B cell (primary cell): ENCODE measurements at regions not wholly inside any gene's neighbourhood (a gene's known extent, or its start where the extent isn't known, plus 50 kb on each side); places are given as distances from the start of the nearest gene placed in this dataset.

Experiments
- ATAC-seq: fragments of 200-7000 bp; cut with Tn5 transposase; one replicate; pipeline ENCODE4 v1.10.0; 2021; ENCODE audit warnings: low read depth, mild to moderate bottlenecking, moderate number of reproducible peaks, moderate library complexity
- CTCF ChIA-PET: fragments of 350-600 bp; sonication (Branson Sonifier 250); formaldehyde crosslinking; loops from one replicate; lab custom pipeline; 2021; ENCODE audit warnings: antibody characterized with exemption, inconsistent platforms; lab: Charles Lee
- POLR2A ChIA-PET: fragments of 350-600 bp; sonication (Branson Sonifier 250); formaldehyde crosslinking; loops from one replicate; lab custom pipeline; 2021; ENCODE audit warnings: antibody characterized with exemption; lab: Charles Lee
- DNase-seq: peaks from one replicate; pipeline ENCODE4 v3.0.0; 2013
- H2AFZ ChIP-seq: 2 replicates; pipeline ENCODE4 v1.6.1; 2012; ENCODE audit warnings: mild to moderate bottlenecking, low read depth, low read length; ENCODE audit not compliant: insufficient read depth, poor library complexity, severe bottlenecking
- H3K27ac ChIP-seq, 2 donors: 1 replicate in 1 of 2; 2 replicates in 1 of 2; pipeline ENCODE4 v1.5.1; 2012 to 2013; ENCODE audit warnings: low read length in 2 of 2, mild to moderate bottlenecking in 2 of 2, moderate library complexity in 1 of 2
- H3K27me3 ChIP-seq, 4 experiments: fragments of 200-600 bp in 1 of 4; sonication (generic) in 1 of 4; replicated peaks in 1 of 4; 1 replicate in 2 of 4; 2 replicates in 2 of 4; pipeline versions ENCODE4 v1.6.1 to v1.7.0; 2013 to 2016; ENCODE audit warnings: low read length in 3 of 4, mild to moderate bottlenecking in 2 of 4, mixed read lengths in 1 of 4, moderate library complexity in 1 of 4; ENCODE audit not compliant: insufficient read depth in 4 of 4, control insufficient read depth in 3 of 4; ENCODE audit errors: control extremely low read depth in 1 of 4
- H3K36me3 ChIP-seq, 2 experiments: replicated peaks in 1 of 2; 1 replicate in 1 of 2; 2 replicates in 1 of 2; pipeline versions ENCODE4 v1.6.1 to v1.7.1; 2013; ENCODE audit warnings: low read length in 1 of 2; ENCODE audit not compliant: insufficient read depth in 2 of 2, control insufficient read depth in 1 of 2; ENCODE audit errors: control extremely low read depth in 1 of 2, extremely low read depth in 1 of 2
- H3K4me1 ChIP-seq, 2 donors: fragments of 200-600 bp in 1 of 2; sonication (generic) in 1 of 2; 1 replicate in 1 of 2; 2 replicates in 1 of 2; pipeline versions ENCODE4 v1.5.1 to v1.6.1; 2013 to 2017; ENCODE audit warnings: low read length in 2 of 2; ENCODE audit not compliant: control insufficient read depth in 2 of 2, insufficient read depth in 2 of 2
- H3K4me2 ChIP-seq: replicated peaks from 2 replicates; pipeline ENCODE3; 2012; ENCODE audit warnings: mild to moderate bottlenecking, low read depth, low read length; ENCODE audit not compliant: poor library complexity, severe bottlenecking
- H3K4me3 ChIP-seq, 5 experiments: fragments of 200-600 bp in 1 of 5; sonication (generic) in 1 of 5; 1 replicate in 3 of 5; 2 replicates in 2 of 5; pipeline versions ENCODE4 v1.5.1 to v1.7.0; 2011 to 2016; ENCODE audit warnings: low read length in 4 of 5, mild to moderate bottlenecking in 4 of 5, low read depth in 2 of 5, control low read depth in 1 of 5, moderate library complexity in 1 of 5; ENCODE audit not compliant: insufficient read depth in 1 of 5; ENCODE audit errors: control extremely low read depth in 1 of 5, extremely low read depth in 1 of 5
- H3K79me2 ChIP-seq: fragments of 200-600 bp; sonication (generic); one replicate; pipeline ENCODE4 v1.6.0; 2016; ENCODE audit warnings: low read length; ENCODE audit not compliant: control insufficient read depth, insufficient read depth
- H3K9ac ChIP-seq: fragments of 200-600 bp; sonication (generic); 2 replicates; pipeline ENCODE4 v1.6.1; 2017; ENCODE audit warnings: mild to moderate bottlenecking, low read length, moderate library complexity
- H3K9me3 ChIP-seq, 3 donors: one replicate each; pipeline versions ENCODE4 v1.6.1 to v1.7.1; 2013; ENCODE audit warnings: low read length in 2 of 3; ENCODE audit not compliant: control insufficient read depth in 2 of 3, insufficient read depth in 1 of 3; ENCODE audit errors: control extremely low read depth in 1 of 3
- H4K20me1 ChIP-seq: 2 replicates; pipeline ENCODE4 v1.6.0; 2012; ENCODE audit warnings: mild to moderate bottlenecking, low read length; ENCODE audit not compliant: insufficient read depth, control insufficient read depth, poor library complexity, severe bottlenecking
- H3K27ac Mint-ChIP-seq: one replicate; pipeline ENCODE4 v1.8.0; 2021; ENCODE audit warnings: mixed read lengths
- H3K27me3 Mint-ChIP-seq: one replicate; pipeline ENCODE4 v1.8.0; 2021; ENCODE audit warnings: mixed read lengths
- H3K4me1 Mint-ChIP-seq: one replicate; pipeline ENCODE4 v1.8.0; 2021; ENCODE audit warnings: mixed read lengths
- H3K4me3 Mint-ChIP-seq: one replicate; pipeline ENCODE4 v1.8.0; 2021; ENCODE audit warnings: mixed read lengths
- H3K9me3 Mint-ChIP-seq: one replicate; pipeline ENCODE4 v1.8.0; 2022; ENCODE audit warnings: mixed read lengths; ENCODE audit not compliant: insufficient read depth
- EZH2 ChIP-seq: IDR thresholded peaks from 2 replicates; pipeline ENCODE4 v1.6.1; 2012; ENCODE audit warnings: borderline replicate concordance, low read depth, mild to moderate bottlenecking, moderate library complexity, low read length; ENCODE audit not compliant: insufficient read depth, poor library complexity, severe bottlenecking
- WGBS: methylation state at CpG from one replicate; pipeline ENCODE4 v1.1.5; 2013; ENCODE audit warnings: missing lambda C conversion rate; ENCODE audit not compliant: insufficient coverage; 5-methylcytosine and 5-hydroxymethylcytosine counted together
- intact Hi-C: fragments of 100-400 bp; cut with micrococcal nuclease; formaldehyde crosslinking; loops from one replicate; pipeline ENCODE4 v1.10.0; 2022
- TF ChIP-seq, protein P1 (sequence below): fragments of 200-600 bp; IDR thresholded peaks from one replicate; pipeline ENCODE4 v1.8.0; 2022; ENCODE audit warnings: antibody characterized with exemption, mild to moderate bottlenecking

DNA sequence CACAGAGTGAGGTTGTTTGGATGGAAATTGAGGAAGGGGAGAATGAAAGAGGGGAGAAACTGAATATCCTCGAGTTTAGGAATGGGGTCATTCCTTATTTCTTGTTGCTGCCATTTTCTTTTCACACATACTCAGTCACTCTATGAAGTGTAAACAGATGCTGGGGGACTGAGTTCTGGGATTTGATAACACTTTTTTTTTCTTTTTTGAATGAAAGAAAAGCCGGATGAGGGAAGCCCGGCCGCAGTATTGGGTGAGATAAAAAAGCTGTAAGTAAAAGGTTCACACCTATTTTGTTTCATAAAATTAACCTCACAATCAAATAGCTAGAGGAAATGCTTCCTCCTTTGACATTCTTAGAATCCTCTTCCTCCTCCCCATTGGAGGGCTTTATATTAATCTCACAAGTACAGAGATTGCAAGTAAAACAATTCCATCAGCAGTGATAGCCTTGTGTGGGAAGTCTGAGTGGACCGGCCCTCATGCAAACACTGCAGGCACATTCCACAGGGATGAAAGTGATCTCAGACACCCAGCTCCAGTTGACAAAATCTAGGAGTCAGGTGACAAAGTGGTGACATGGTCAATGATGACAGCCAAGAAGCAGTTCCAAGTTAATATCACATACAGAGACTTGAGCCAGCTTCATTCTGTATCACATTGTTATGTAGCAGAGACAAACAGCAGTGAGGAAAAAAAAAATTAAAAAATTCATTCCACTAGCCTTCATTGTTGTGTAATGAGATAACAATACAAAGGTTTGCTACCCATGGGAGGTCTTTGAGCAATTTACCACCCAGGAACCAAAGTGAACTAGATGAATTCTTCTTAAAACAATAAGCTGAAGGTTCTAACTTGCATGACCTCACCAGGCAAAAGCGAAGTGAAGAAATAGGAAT is 391.1 kb upstream of the HSF2 start:
- H3K9me3 Mint-ChIP-seq, result no peaks in the 10 kb centered on the region
- TF ChIP-seq, protein P1, sequence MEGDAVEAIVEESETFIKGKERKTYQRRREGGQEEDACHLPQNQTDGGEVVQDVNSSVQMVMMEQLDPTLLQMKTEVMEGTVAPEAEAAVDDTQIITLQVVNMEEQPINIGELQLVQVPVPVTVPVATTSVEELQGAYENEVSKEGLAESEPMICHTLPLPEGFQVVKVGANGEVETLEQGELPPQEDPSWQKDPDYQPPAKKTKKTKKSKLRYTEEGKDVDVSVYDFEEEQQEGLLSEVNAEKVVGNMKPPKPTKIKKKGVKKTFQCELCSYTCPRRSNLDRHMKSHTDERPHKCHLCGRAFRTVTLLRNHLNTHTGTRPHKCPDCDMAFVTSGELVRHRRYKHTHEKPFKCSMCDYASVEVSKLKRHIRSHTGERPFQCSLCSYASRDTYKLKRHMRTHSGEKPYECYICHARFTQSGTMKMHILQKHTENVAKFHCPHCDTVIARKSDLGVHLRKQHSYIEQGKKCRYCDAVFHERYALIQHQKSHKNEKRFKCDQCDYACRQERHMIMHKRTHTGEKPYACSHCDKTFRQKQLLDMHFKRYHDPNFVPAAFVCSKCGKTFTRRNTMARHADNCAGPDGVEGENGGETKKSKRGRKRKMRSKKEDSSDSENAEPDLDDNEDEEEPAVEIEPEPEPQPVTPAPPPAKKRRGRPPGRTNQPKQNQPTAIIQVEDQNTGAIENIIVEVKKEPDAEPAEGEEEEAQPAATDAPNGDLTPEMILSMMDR, result no peak
- no peak for TF ChIP-seq EZH2
- H3K27ac Mint-ChIP-seq, result no peak overlapping the region
- H4K20me1 ChIP-seq, result no peaks in the 10 kb centered on the region
- ChIA-PET CTCF (no interaction called here), POLR2A (no interaction called here)
- no peaks in the 10 kb centered on the region for H3K27me3 ChIP-seq
- intact Hi-C loops, result no loop called here
- H3K4me3 Mint-ChIP-seq, result no peak overlapping the region
- H3K9ac ChIP-seq, result no peak overlapping the region
- no peak overlapping the region for H3K4me2 ChIP-seq
- H2AFZ ChIP-seq, result no peak overlapping the region
- ATAC-seq (no peak), DNase-seq (no peak)
- H3K9me3 ChIP-seq, result no peaks in the 10 kb centered on the region
- H3K36me3 ChIP-seq, result no peaks in the 10 kb centered on the region
- H3K4me3 ChIP-seq, result no peak overlapping the region
- no peaks in the 10 kb centered on the region for H3K4me1 Mint-ChIP-seq
- H3K79me2 ChIP-seq, result no peaks in the 10 kb centered on the region
- no peaks in the 10 kb centered on the region for H3K27me3 Mint-ChIP-seq
- WGBS, result 83% methylated on average over 1 of the region's 6 CpGs
- no peaks in the 10 kb centered on the region for H3K4me1 ChIP-seq
- H3K27ac ChIP-seq, result no peak overlapping the region

DNA sequence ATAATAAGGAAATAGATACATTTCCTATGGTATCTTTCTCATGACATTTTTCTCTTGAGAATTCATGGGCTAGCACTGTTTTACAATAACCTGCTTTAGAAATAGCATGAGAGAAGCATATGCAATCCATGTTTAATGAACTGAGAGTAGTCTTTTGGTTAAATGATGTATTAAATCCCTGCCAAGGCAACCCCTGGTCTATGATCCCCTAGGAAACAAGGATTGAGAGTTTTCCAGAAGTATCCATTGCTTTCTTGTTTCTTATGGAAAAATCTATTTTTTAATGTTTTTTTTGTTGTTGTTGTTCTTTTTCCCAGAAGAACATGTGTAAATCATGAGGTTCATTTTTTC is 390.5 kb upstream of the HSF2 start:
- DNase-seq (no peak), ATAC-seq (no peak)
- H3K27ac ChIP-seq, result no peak overlapping the region
- no peak overlapping the region for H3K9ac ChIP-seq
- H2AFZ ChIP-seq, result no peak overlapping the region
- no peaks in the 10 kb centered on the region for H3K9me3 ChIP-seq
- no peaks in the 10 kb centered on the region for H3K27me3 ChIP-seq
- Mint-ChIP-seq H3K27me3 (no peaks in the 10 kb centered on the region), H3K4me1 (no peaks in the 10 kb centered on the region), H3K27ac (no peak overlapping the region), H3K4me3 (no peak overlapping the region), H3K9me3 (no peaks in the 10 kb centered on the region)
- ChIA-PET CTCF (no interaction called here), POLR2A (no interaction called here)
- H3K4me2 ChIP-seq, result no peak overlapping the region
- H3K79me2 ChIP-seq, result no peaks in the 10 kb centered on the region
- no peaks in the 10 kb centered on the region for H4K20me1 ChIP-seq
- TF ChIP-seq, protein P1, result no peak
- TF ChIP-seq EZH2, result no peak
- intact Hi-C loops, result no loop called here
- no peaks in the 10 kb centered on the region for H3K4me1 ChIP-seq
- no peak overlapping the region for H3K4me3 ChIP-seq
- no peaks in the 10 kb centered on the region for H3K36me3 ChIP-seq
